ENCODE measurements at regions not wholly inside any gene's neighbourhood (a gene's known extent, or its start where the extent isn't known, plus 50 kb on each side); places are given as distances from the start of the nearest gene placed in this dataset.

GRCh38 chrX:36626898-36627297 is 381.3 kb upstream of the FAM47C start:
- no peak for TF ChIP-seq CTCF (IDR thresholded peaks at IDR 0.05 in 8 of 11, conservative IDR thresholded peaks at IDR 0.05 in 3 of 11)
- no peak for TF ChIP-seq POLR2A (IDR thresholded peaks at IDR 0.05)
